WTC11 (cell line): ENCODE measurements at regions not wholly inside any gene's neighbourhood (a gene's known extent, or its start where the extent isn't known, plus 50 kb on each side); places are given as distances from the start of the nearest gene placed in this dataset.

Experiments
- ATAC-seq: fragments of 200-7000 bp; cut with Tn5 transposase; 2 replicates; pipeline ENCODE4 v1.10.0; 2021; ENCODE audit warnings: mild to moderate bottlenecking, moderate library complexity
- CTCF ChIA-PET: fragments of 300-600 bp; sonication (Branson Sonifier 250); formaldehyde crosslinking; loops from one replicate; lab custom pipeline; 2021; ENCODE audit warnings: antibody characterized with exemption; lab: Charles Lee
- POLR2A ChIA-PET: fragments of 350-600 bp; sonication (Branson Sonifier 250); formaldehyde crosslinking; loops from one replicate; lab custom pipeline; 2021; ENCODE audit warnings: antibody characterized with exemption; lab: Charles Lee
- DNase-seq: peaks from one replicate; pipeline ENCODE4 v3.0.0; 2021; ENCODE audit warnings: low spot score
- H3K27ac Mint-ChIP-seq: 2 replicates; pipeline ENCODE4 v1.8.0; 2021; ENCODE audit warnings: mixed read lengths
- H3K27me3 Mint-ChIP-seq: 2 replicates; pipeline ENCODE4 v1.8.0; 2021; ENCODE audit warnings: low read depth, mild to moderate bottlenecking, moderate library complexity, mixed read lengths
- H3K36me3 Mint-ChIP-seq: 2 replicates; pipeline ENCODE4 v1.8.0; 2021; ENCODE audit warnings: mixed read lengths
- H3K4me1 Mint-ChIP-seq: 2 replicates; pipeline ENCODE4 v1.8.0; 2022; ENCODE audit warnings: mixed read lengths
- H3K4me3 Mint-ChIP-seq: 2 replicates; pipeline ENCODE4 v1.8.0; 2021; ENCODE audit warnings: mild to moderate bottlenecking, moderate library complexity, mixed read lengths
- H3K9me3 Mint-ChIP-seq: 2 replicates; pipeline ENCODE4 v1.8.0; 2021; ENCODE audit warnings: mixed read lengths
- CREB1 ChIP-seq: sonication (generic); formaldehyde crosslinking; IDR thresholded peaks from 2 replicates; pipeline ENCODE4 v1.8.0; 2023; ENCODE audit warnings: mild to moderate bottlenecking, missing genetic modification reagents
- ELF4 ChIP-seq: sonication (generic); formaldehyde crosslinking; IDR thresholded peaks from 2 replicates; pipeline ENCODE4 v1.8.1; 2022; ENCODE audit warnings: low read depth, mild to moderate bottlenecking, moderate library complexity, missing genetic modification reagents
- FOXP1 ChIP-seq: sonication (generic); formaldehyde crosslinking; IDR thresholded peaks from 2 replicates; pipeline ENCODE4 v1.8.0; 2022; ENCODE audit warnings: missing genetic modification reagents, mild to moderate bottlenecking, moderate library complexity, borderline replicate concordance
- GRHL2 ChIP-seq: fragments of 250-450 bp; sonication (Bioruptor Pico); IDR thresholded peaks from 2 replicates; pipeline ENCODE4 v1.8.0; 2022; ENCODE audit warnings: mild to moderate bottlenecking, moderate library complexity; ENCODE audit not compliant: insufficient replicate concordance, severe bottlenecking
- JAZF1 ChIP-seq: fragments of 250-450 bp; sonication (Bioruptor Pico); IDR thresholded peaks from 2 replicates; pipeline ENCODE4 v1.9.0; 2021; ENCODE audit warnings: moderate library complexity, mild to moderate bottlenecking, inconsistent platforms
- NFATC4 ChIP-seq: fragments of 250-450 bp; sonication (Bioruptor Pico); IDR thresholded peaks from 2 replicates; pipeline ENCODE4 v1.9.0; 2021; ENCODE audit warnings: mild to moderate bottlenecking
- NFYB ChIP-seq: sonication (generic); formaldehyde crosslinking; conservative IDR thresholded peaks from 2 replicates; pipeline ENCODE4 v1.8.0; 2022; ENCODE audit warnings: low read depth, missing genetic modification reagents
- NR3C1 ChIP-seq: sonication (generic); formaldehyde crosslinking; conservative IDR thresholded peaks from 2 replicates; pipeline ENCODE4 v1.8.1; 2023; ENCODE audit warnings: low read depth, mild to moderate bottlenecking, missing genetic modification reagents
- TCF7 ChIP-seq: sonication (generic); formaldehyde crosslinking; IDR thresholded peaks from 2 replicates; pipeline ENCODE4 v1.8.0; 2022; ENCODE audit warnings: mild to moderate bottlenecking, low read depth, missing genetic modification reagents, moderate library complexity
- ZNF121 ChIP-seq: sonication (generic); formaldehyde crosslinking; IDR thresholded peaks from 2 replicates; pipeline ENCODE4 v1.8.0; 2023; ENCODE audit warnings: missing genetic modification reagents
- ZNF138 ChIP-seq: sonication (generic); formaldehyde crosslinking; conservative IDR thresholded peaks from 2 replicates; pipeline ENCODE4 v1.8.1; 2022; ENCODE audit warnings: mild to moderate bottlenecking, moderate library complexity, missing genetic modification reagents
- ZNF232 ChIP-seq: sonication (generic); formaldehyde crosslinking; IDR thresholded peaks from 2 replicates; pipeline ENCODE4 v1.8.0; 2022; ENCODE audit warnings: mild to moderate bottlenecking, missing genetic modification reagents
- ZNF671 ChIP-seq: fragments of 250-450 bp; sonication (Bioruptor Pico); IDR thresholded peaks from 2 replicates; pipeline ENCODE4 v1.8.0; 2021; ENCODE audit warnings: mild to moderate bottlenecking
- TF ChIP-seq, protein P1 (sequence below): sonication (generic); formaldehyde crosslinking; IDR thresholded peaks from 2 replicates; pipeline ENCODE4 v1.8.1; 2022; ENCODE audit warnings: missing genetic modification reagents, borderline replicate concordance
- TF ChIP-seq, protein P2 (sequence below): sonication (generic); formaldehyde crosslinking; IDR thresholded peaks from 2 replicates; pipeline ENCODE4 v1.8.0; 2023; ENCODE audit warnings: missing genetic modification reagents
- TF ChIP-seq, protein P3 (sequence below): sonication (generic); formaldehyde crosslinking; IDR thresholded peaks from 2 replicates; pipeline ENCODE4 v1.8.1; 2022; ENCODE audit warnings: low read depth, missing genetic modification reagents, borderline replicate concordance
- TF ChIP-seq, protein P4 (sequence below): sonication (generic); formaldehyde crosslinking; IDR thresholded peaks from 2 replicates; pipeline ENCODE4 v1.8.1; 2023; ENCODE audit warnings: mild to moderate bottlenecking, missing genetic modification reagents

DNA sequence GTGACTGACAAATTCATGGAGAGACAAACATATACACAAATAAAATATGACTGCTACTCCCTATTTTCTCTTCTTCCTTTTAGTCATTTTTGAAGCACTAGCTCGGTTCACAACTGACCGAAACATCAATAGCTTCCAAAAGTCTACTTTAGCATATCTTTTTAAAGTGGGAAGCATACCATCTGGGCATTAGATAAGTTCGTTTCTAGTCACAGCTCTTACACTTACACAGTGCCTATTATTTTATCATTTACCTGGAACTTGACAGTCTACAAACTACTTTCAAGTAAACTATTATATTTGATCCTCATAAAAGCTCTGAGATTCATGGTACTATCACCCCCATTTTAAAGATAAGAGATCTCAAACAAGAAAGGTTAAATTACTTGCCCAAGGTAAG lies 458.5 kb downstream of the LMO7 start:
- no peak for ATAC-seq
- CTCF ChIA-PET: no interaction called here
- H3K27ac Mint-ChIP-seq: no peak overlapping the region

DNA sequence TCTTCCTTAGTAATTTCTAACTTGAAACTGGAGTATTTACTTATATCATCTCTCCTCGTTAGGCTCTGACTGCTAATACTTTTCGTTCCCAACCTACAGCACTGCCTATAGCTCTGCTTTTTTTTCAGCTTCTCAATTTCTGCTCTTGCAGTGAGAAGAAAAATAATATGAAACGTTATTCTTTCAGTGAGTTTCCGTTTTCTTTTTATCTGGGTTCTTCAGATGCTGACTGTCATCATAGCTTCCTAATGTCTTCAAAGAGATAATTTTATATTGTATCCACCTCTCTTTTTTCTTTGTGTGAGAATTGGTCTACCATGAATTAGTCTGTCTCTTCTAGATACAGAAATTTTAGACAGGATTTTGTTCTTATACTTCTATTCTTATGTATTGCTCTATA lies 454.9 kb downstream of the LMO7 start:
- DNase-seq (no peak), ATAC-seq (no peak)
- Mint-ChIP-seq H3K9me3 (peaks cover 42% of the 10 kb centered on the region), H3K27ac (no peak overlapping the region), H3K4me3 (no peak overlapping the region), H3K4me1 (no peaks in the 10 kb centered on the region), H3K36me3 (peaks cover 23% of the 10 kb centered on the region), H3K27me3 (peaks cover 3% of the 10 kb centered on the region; the same call in 1 of the 2 replicates)
- CTCF ChIA-PET: no interaction called here
- POLR2A ChIA-PET: interaction anchor here (0.7 kb wide), 1 partner anchor 430 kb away, joined by 4 read pairs; no protein-coding TSS in a partner anchor
- TF ChIP-seq FOXP1 (no peak), NR3C1 (CRISPR knock-in tag) (no peak), TCF7 (CRISPR knock-in tag) (no peak), NFATC4 (CRISPR knock-in tag) (no peak), ELF4 (CRISPR knock-in tag) (no peak), GRHL2 (no peak), NFYB (CRISPR knock-in tag) (no peak), ZNF671 (CRISPR knock-in tag) (no peak), ZNF232 (CRISPR knock-in tag) (no peak), ZNF121 (CRISPR knock-in tag) (no peak)
- TF ChIP-seq, protein P1, sequence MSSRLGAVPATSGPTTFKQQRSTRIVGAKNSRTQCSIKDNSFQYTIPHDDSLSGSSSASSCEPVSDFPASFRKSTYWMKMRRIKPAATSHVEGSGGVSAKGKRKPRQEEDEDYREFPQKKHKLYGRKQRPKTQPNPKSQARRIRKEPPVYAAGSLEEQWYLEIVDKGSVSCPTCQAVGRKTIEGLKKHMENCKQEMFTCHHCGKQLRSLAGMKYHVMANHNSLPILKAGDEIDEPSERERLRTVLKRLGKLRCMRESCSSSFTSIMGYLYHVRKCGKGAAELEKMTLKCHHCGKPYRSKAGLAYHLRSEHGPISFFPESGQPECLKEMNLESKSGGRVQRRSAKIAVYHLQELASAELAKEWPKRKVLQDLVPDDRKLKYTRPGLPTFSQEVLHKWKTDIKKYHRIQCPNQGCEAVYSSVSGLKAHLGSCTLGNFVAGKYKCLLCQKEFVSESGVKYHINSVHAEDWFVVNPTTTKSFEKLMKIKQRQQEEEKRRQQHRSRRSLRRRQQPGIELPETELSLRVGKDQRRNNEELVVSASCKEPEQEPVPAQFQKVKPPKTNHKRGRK (CRISPR knock-in tag): no peak

More for the DNA sequence above, 458.5 kb downstream of the LMO7 start:
- Mint-ChIP-seq H3K27me3 (no peaks in the 10 kb centered on the region), H3K9me3 (peaks cover 10% of the 10 kb centered on the region; the same call in 1 of the 2 replicates), H3K4me3 (no peak overlapping the region), H3K36me3 (no peaks in the 10 kb centered on the region), H3K4me1 (no peaks in the 10 kb centered on the region)
- TF ChIP-seq ZNF138 (CRISPR knock-in tag) (no peak), JAZF1 (CRISPR knock-in tag) (no peak), NFYB (CRISPR knock-in tag) (no peak), CREB1 (CRISPR knock-in tag) (no peak)
- TF ChIP-seq, protein P2, sequence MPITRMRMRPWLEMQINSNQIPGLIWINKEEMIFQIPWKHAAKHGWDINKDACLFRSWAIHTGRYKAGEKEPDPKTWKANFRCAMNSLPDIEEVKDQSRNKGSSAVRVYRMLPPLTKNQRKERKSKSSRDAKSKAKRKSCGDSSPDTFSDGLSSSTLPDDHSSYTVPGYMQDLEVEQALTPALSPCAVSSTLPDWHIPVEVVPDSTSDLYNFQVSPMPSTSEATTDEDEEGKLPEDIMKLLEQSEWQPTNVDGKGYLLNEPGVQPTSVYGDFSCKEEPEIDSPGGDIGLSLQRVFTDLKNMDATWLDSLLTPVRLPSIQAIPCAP: no peak
- TF ChIP-seq, protein P1 (CRISPR knock-in tag): no peak
- TF ChIP-seq, protein P3, sequence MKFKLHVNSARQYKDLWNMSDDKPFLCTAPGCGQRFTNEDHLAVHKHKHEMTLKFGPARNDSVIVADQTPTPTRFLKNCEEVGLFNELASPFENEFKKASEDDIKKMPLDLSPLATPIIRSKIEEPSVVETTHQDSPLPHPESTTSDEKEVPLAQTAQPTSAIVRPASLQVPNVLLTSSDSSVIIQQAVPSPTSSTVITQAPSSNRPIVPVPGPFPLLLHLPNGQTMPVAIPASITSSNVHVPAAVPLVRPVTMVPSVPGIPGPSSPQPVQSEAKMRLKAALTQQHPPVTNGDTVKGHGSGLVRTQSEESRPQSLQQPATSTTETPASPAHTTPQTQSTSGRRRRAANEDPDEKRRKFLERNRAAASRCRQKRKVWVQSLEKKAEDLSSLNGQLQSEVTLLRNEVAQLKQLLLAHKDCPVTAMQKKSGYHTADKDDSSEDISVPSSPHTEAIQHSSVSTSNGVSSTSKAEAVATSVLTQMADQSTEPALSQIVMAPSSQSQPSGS (CRISPR knock-in tag): no peak
- TF ChIP-seq, protein P4, sequence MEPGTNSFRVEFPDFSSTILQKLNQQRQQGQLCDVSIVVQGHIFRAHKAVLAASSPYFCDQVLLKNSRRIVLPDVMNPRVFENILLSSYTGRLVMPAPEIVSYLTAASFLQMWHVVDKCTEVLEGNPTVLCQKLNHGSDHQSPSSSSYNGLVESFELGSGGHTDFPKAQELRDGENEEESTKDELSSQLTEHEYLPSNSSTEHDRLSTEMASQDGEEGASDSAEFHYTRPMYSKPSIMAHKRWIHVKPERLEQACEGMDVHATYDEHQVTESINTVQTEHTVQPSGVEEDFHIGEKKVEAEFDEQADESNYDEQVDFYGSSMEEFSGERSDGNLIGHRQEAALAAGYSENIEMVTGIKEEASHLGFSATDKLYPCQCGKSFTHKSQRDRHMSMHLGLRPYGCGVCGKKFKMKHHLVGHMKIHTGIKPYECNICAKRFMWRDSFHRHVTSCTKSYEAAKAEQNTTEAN (CRISPR knock-in tag): no peak
- DNase-seq: no peak
- POLR2A ChIA-PET: no interaction called here
